H9 (cell line): ENCODE measurements at regions not wholly inside any gene's neighbourhood (a gene's known extent, or its start where the extent isn't known, plus 50 kb on each side); places are given as distances from the start of the nearest gene placed in this dataset.
A peak's percentile ranks its signal among the peaks of the same experiment; 100 is the strongest.

Source experiments
- DNase-seq: peaks from one replicate; pipeline ENCODE4 v3.0.0-alpha.2; 2017
- H2AFZ ChIP-seq: one replicate; pipeline ENCODE4 v1.6.1; 2013; ENCODE audit warnings: mild to moderate bottlenecking, low read length, control low read depth, moderate library complexity
- H2AK5ac ChIP-seq: 2 replicates; pipeline ENCODE4 v1.6.1; 2013; ENCODE audit warnings: low read length, control low read depth, mixed read lengths; ENCODE audit not compliant: insufficient read length
- H2BK120ac ChIP-seq: one replicate; pipeline ENCODE4 v1.6.1; 2013; ENCODE audit warnings: low read depth, mild to moderate bottlenecking, low read length, control low read depth, inconsistent platforms; ENCODE audit not compliant: poor library complexity, severe bottlenecking
- H2BK12ac ChIP-seq: 2 replicates; pipeline ENCODE4 v1.6.1; 2013; ENCODE audit warnings: low read length, control low read depth, mixed read lengths, low read depth; ENCODE audit not compliant: insufficient read length
- H2BK15ac ChIP-seq: 2 replicates; pipeline ENCODE4 v1.6.1; 2013; ENCODE audit warnings: low read depth, low read length, control low read depth
- H2BK20ac ChIP-seq: one replicate; pipeline ENCODE4 v1.6.1; 2013; ENCODE audit warnings: low read depth, mild to moderate bottlenecking, low read length, control low read depth, inconsistent platforms; ENCODE audit not compliant: poor library complexity, severe bottlenecking
- H2BK5ac ChIP-seq: 2 replicates; pipeline ENCODE4 v1.6.1; 2013; ENCODE audit warnings: low read length, control low read depth, mixed read lengths; ENCODE audit not compliant: insufficient read length
- H3K14ac ChIP-seq: 2 replicates; pipeline ENCODE4 v1.6.1; 2013; ENCODE audit warnings: low read length, control low read depth; ENCODE audit not compliant: insufficient read depth
- H3K18ac ChIP-seq: 2 replicates; pipeline ENCODE4 v1.6.1; 2013; ENCODE audit warnings: low read depth, mild to moderate bottlenecking, mixed read lengths, low read length, control low read depth; ENCODE audit not compliant: insufficient read length
- H3K23ac ChIP-seq: 2 replicates; pipeline ENCODE4 v1.6.1; 2013; ENCODE audit warnings: low read length, control low read depth, mixed read lengths, low read depth; ENCODE audit not compliant: insufficient read length
- H3K23me2 ChIP-seq: 2 replicates; pipeline ENCODE4 v1.6.1; 2013; ENCODE audit warnings: low read depth, mild to moderate bottlenecking, mixed read lengths, low read length, control low read depth; ENCODE audit not compliant: insufficient read length, poor library complexity, severe bottlenecking
- H3K27ac ChIP-seq: 2 replicates; pipeline ENCODE4 v1.5.1; 2013; ENCODE audit warnings: low read length, control low read depth, mixed read lengths, low read depth; ENCODE audit not compliant: insufficient read length
- H3K27me3 ChIP-seq: 2 replicates; pipeline ENCODE4 v1.6.1; 2013; ENCODE audit warnings: low read length, control low read depth, inconsistent platforms; ENCODE audit not compliant: insufficient read depth
- H3K4ac ChIP-seq: 2 replicates; pipeline ENCODE4 v1.6.1; 2013; ENCODE audit warnings: low read depth, mild to moderate bottlenecking, control low read depth, inconsistent platforms, low read length, moderate library complexity
- H3K4me1 ChIP-seq: 2 replicates; pipeline ENCODE4 v1.6.1; 2013; ENCODE audit warnings: low read length, control low read depth, inconsistent platforms; ENCODE audit not compliant: insufficient read depth
- H3K4me2 ChIP-seq: 2 replicates; pipeline ENCODE4 v1.6.1; 2013; ENCODE audit warnings: low read length, control low read depth, mixed read lengths; ENCODE audit not compliant: insufficient read length, insufficient read depth
- H3K56ac ChIP-seq: 2 replicates; pipeline ENCODE4 v1.6.1; 2013; ENCODE audit warnings: low read depth, mild to moderate bottlenecking, mixed read lengths, low read length, control low read depth; ENCODE audit not compliant: insufficient read length
- H3K79me1 ChIP-seq: 2 replicates; pipeline ENCODE4 v1.6.1; 2013; ENCODE audit warnings: low read depth, mild to moderate bottlenecking, moderate library complexity, low read length, control low read depth, inconsistent platforms; ENCODE audit not compliant: insufficient read depth, poor library complexity, severe bottlenecking
- H3K79me2 ChIP-seq: 2 replicates; pipeline ENCODE4 v1.6.1; 2013; ENCODE audit warnings: low read length, control low read depth, inconsistent platforms; ENCODE audit not compliant: insufficient read depth
- H3K9ac ChIP-seq: 2 replicates; pipeline ENCODE4 v1.6.1; 2013; ENCODE audit warnings: low read length, control low read depth, mixed read lengths; ENCODE audit not compliant: insufficient read length; ENCODE audit errors: extremely low read depth
- H3K9me3 ChIP-seq: one replicate; pipeline ENCODE4 v1.6.1; 2013; ENCODE audit warnings: low read depth, low read length, inconsistent platforms; ENCODE audit not compliant: control insufficient read depth
- H3T11ph ChIP-seq: one replicate; pipeline ENCODE4 v1.6.1; 2013; ENCODE audit warnings: mild to moderate bottlenecking, low read length, control low read depth, inconsistent platforms
- H4K20me1 ChIP-seq: one replicate; pipeline ENCODE4 v1.6.1; 2013; ENCODE audit not compliant: control insufficient read depth, insufficient read length, insufficient read depth
- H4K5ac ChIP-seq: 2 replicates; pipeline ENCODE4 v1.6.1; 2013; ENCODE audit warnings: low read depth, mild to moderate bottlenecking, mixed read lengths, low read length, control low read depth; ENCODE audit not compliant: insufficient read length
- H4K8ac ChIP-seq: replicated peaks from 2 replicates; pipeline ENCODE4 v1.6.1; 2013; ENCODE audit warnings: low read length, control low read depth, mixed read lengths, low read depth; ENCODE audit not compliant: insufficient read length
- H4K91ac ChIP-seq: 2 replicates; pipeline ENCODE4 v1.6.1; 2013; ENCODE audit warnings: low read depth, mild to moderate bottlenecking, moderate library complexity, mixed read lengths, low read length, control low read depth; ENCODE audit not compliant: insufficient read length
- H3K27ac Mint-ChIP-seq, 3 experiments: 2 replicates in 2 of 3; 3 replicates in 1 of 3; pipeline ENCODE4 v1.8.0; 2020 to 2021; ENCODE audit warnings: mixed read lengths in 3 of 3, mild to moderate bottlenecking in 1 of 3, moderate library complexity in 1 of 3
- H3K27me3 Mint-ChIP-seq: 2 replicates; pipeline ENCODE4 v1.8.0; 2021; ENCODE audit warnings: low read depth, mild to moderate bottlenecking, moderate library complexity, mixed read lengths
- H3K36me3 Mint-ChIP-seq, 3 experiments: 2 replicates in 2 of 3; 3 replicates in 1 of 3; pipeline ENCODE4 v1.8.0; 2020 to 2021; ENCODE audit warnings: low read depth in 3 of 3, mixed read lengths in 3 of 3; ENCODE audit not compliant: insufficient read depth in 1 of 3
- H3K4me1 Mint-ChIP-seq, 2 experiments: 2 replicates each; pipeline ENCODE4 v1.8.0; 2020; ENCODE audit warnings: mixed read lengths in 2 of 2
- H3K4me3 Mint-ChIP-seq, 2 experiments: 2 replicates in 1 of 2; 3 replicates in 1 of 2; pipeline ENCODE4 v1.8.0; 2020 to 2021; ENCODE audit warnings: mild to moderate bottlenecking in 2 of 2, mixed read lengths in 2 of 2, moderate library complexity in 1 of 2
- H3K9me3 Mint-ChIP-seq, 2 experiments: 2 replicates in 1 of 2; 3 replicates in 1 of 2; pipeline ENCODE4 v1.8.0; 2020; ENCODE audit warnings: mild to moderate bottlenecking in 2 of 2, mixed read lengths in 2 of 2, moderate library complexity in 1 of 2
- CTCF ChIP-seq: fragments of 200-600 bp; sonication (generic); conservative IDR thresholded peaks from 3 replicates; pipeline ENCODE4 v1.8.0; 2021; ENCODE audit warnings: antibody characterized with exemption, mild to moderate bottlenecking
- WGBS: extraction: QIAGEN DNeasy Blood & Tissue Kit; methylation state at CpG from one replicate; pipeline ENCODE4 v1.1.7; 2013; ENCODE audit warnings: missing lambda C conversion rate, low lambda C conversion rate, mixed read lengths; ENCODE audit not compliant: insufficient read length; ENCODE audit errors: extremely low coverage; 5-methylcytosine and 5-hydroxymethylcytosine counted together

DNA sequence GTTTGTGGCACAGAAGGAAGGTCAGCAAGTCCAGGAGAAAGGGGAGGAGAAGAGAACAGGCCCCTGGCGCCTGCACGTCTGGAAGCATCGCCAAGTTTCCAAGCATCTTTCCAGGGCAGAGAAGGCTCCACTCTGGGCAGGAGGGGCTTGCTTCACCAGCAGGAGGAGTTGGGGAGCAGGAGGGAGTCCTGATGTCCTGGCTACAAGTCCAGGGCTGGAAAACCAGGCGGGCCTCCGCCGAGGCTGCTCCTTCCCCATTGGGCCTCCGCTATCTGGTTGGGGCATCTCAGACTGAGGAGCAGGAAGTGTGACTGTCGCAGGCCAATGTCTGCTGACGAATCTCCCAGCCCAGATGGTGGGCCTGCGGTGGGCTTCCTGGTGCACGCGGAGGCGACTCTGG lies 421.9 kb downstream of the PREX1 start:
- no peaks in the 10 kb centered on the region for H3K79me1 ChIP-seq
- H3K4ac ChIP-seq, result no peak overlapping the region
- no peak overlapping the region; the same call in 1 of the 2 replicates for H3K14ac ChIP-seq
- H4K20me1 ChIP-seq, result no peaks in the 10 kb centered on the region
- H3K27ac Mint-ChIP-seq, result no peak overlapping the region
- no peak overlapping the region for H2BK20ac ChIP-seq
- no peak overlapping the region for H3K56ac ChIP-seq
- TF ChIP-seq CTCF, result peak; percentile 53
- H3K27me3 ChIP-seq, result no peaks in the 10 kb centered on the region
- no peak overlapping the region for H4K5ac ChIP-seq
- no peak overlapping the region for H2AK5ac ChIP-seq
- H3K9me3 ChIP-seq, result no peaks in the 10 kb centered on the region
- WGBS, result no CpG with 5 or more reads among the region's 13 CpGs
- H4K8ac ChIP-seq, result no peak overlapping the region
- peaks cover 4% of the 10 kb centered on the region; the same call in 1 of the 2 replicates for H3K4me1 ChIP-seq
- no peak overlapping the region for H2BK120ac ChIP-seq
- peaks cover 0 to 1% of the 10 kb centered on the region in 2 experiments; a peak in 1 of 5 replicates for H3K9me3 Mint-ChIP-seq
- DNase-seq, result peak; percentile 82
- H3K27ac ChIP-seq, result no peak overlapping the region
- H3K79me2 ChIP-seq, result no peaks in the 10 kb centered on the region
- H2BK5ac ChIP-seq, result no peak overlapping the region
- H2BK15ac ChIP-seq, result no peak overlapping the region
- no peak overlapping the region for H3K4me2 ChIP-seq
- H3K23me2 ChIP-seq, result no peaks in the 10 kb centered on the region
- no peak overlapping the region for H2AFZ ChIP-seq
- H3T11ph ChIP-seq, result no peak overlapping the region
- H3K18ac ChIP-seq, result no peak overlapping the region
- no peak overlapping the region for H3K23ac ChIP-seq
- no peak overlapping the region for H4K91ac ChIP-seq
- H3K4me1 Mint-ChIP-seq, result peaks cover 23 to 37% of the 10 kb centered on the region in 2 experiments
- H3K9ac ChIP-seq, result no peak overlapping the region
- H3K4me3 Mint-ChIP-seq, result no peak overlapping the region
- no peak overlapping the region for H2BK12ac ChIP-seq
- H3K27me3 Mint-ChIP-seq, result peaks cover 4% of the 10 kb centered on the region; the same call in 1 of the 2 replicates
- no peaks in the 10 kb centered on the region for H3K36me3 Mint-ChIP-seq
